GM12878 (cell line): ENCODE measurements at regions not wholly inside any gene's neighbourhood (a gene's known extent, or its start where the extent isn't known, plus 50 kb on each side); places are given as distances from the start of the nearest gene placed in this dataset.

Experiments
- ATAC-seq: fragments of 200-7000 bp; cut with Tn5 transposase; 3 replicates; pipeline ENCODE4 v1.9.1; 2020; ENCODE audit warnings: mild to moderate bottlenecking, moderate library complexity
- BruUV-seq: library from RNA; stranded (reverse); fragments of 400-500 nt; replicated peaks from 2 replicates; lab custom pipeline; 2021; lab: Mats Ljungman, UMichigan
- CTCF ChIA-PET: fragments of 300-600 bp; sonication (Branson Sonifier 250); formaldehyde crosslinking; extraction: SDS; loops from one replicate; lab custom pipeline; 2021; ENCODE audit warnings: inconsistent platforms; lab: Yijun Ruan, JAX
- POLR2A ChIA-PET: fragments of 350-600 bp; formaldehyde crosslinking; extraction: SDS; loops from one replicate; lab custom pipeline; 2021; ENCODE audit warnings: inconsistent platforms; lab: Charles Lee
- RAD21 ChIA-PET: fragments of 300-600 bp; sonication (Branson Sonifier 250); formaldehyde crosslinking; loops from one replicate; lab custom pipeline; 2023; ENCODE audit warnings: antibody characterized with exemption; ENCODE audit not compliant: unreplicated experiment; lab: Charles Lee
- SMC1A ChIA-PET: fragments of 300-600 bp; sonication (Branson Sonifier 250); formaldehyde crosslinking; loops from one replicate; lab custom pipeline; 2023; ENCODE audit not compliant: unreplicated experiment, uncharacterized antibody; lab: Charles Lee
- DNase-seq: peaks from one replicate; pipeline ENCODE4 v3.0.0-alpha.2; 2011; ENCODE audit warnings: low read depth, low spot score
- FAIRE-seq: peaks from 3 replicates; lab custom pipeline; 2011; peaks lifted over from hg19 to GRCh38; lab: Jason Lieb, UNC
- H2AFZ ChIP-seq: 2 replicates; pipeline ENCODE4 v1.6.0; 2011; ENCODE audit warnings: low read depth, low read length, control low read depth; ENCODE audit not compliant: control insufficient read depth
- H3K27ac ChIP-seq: 2 replicates; pipeline ENCODE4 v1.5.1; 2011; ENCODE audit warnings: control low read depth; ENCODE audit not compliant: control insufficient read depth, insufficient read depth
- H3K27me3 ChIP-seq, 2 experiments: replicated peaks in 1 of 2; 2 replicates each; pipeline versions ENCODE4 v1.6.0 to v1.6.1; 2011; ENCODE audit warnings: low read length in 1 of 2; ENCODE audit not compliant: control insufficient read depth in 2 of 2, insufficient read depth in 2 of 2
- H3K36me3 ChIP-seq, 2 experiments: 2 replicates each; pipeline ENCODE4 v1.5.1; 2011; ENCODE audit warnings: low read length in 1 of 2; ENCODE audit not compliant: control insufficient read depth in 2 of 2, insufficient read depth in 2 of 2
- H3K4me1 ChIP-seq: 2 replicates; pipeline ENCODE4 v1.6.1; 2011; ENCODE audit warnings: mild to moderate bottlenecking, low read length, moderate library complexity, mixed read lengths; ENCODE audit not compliant: control insufficient read depth, insufficient read depth
- H3K4me2 ChIP-seq: 2 replicates; pipeline ENCODE4 v1.6.0; 2011; ENCODE audit warnings: control low read depth; ENCODE audit not compliant: control insufficient read depth, insufficient read depth
- H3K4me3 ChIP-seq: fragments of 200-600 bp; sonication (generic); 2 replicates; pipeline ENCODE4 v1.5.1; 2016
- H3K79me2 ChIP-seq: 2 replicates; pipeline ENCODE4 v1.6.0; 2011; ENCODE audit warnings: low read length; ENCODE audit not compliant: control insufficient read depth, insufficient read depth
- H3K9ac ChIP-seq: 2 replicates; pipeline ENCODE4 v1.8.0; 2011; ENCODE audit warnings: low read length, control low read depth, mixed read lengths; ENCODE audit not compliant: control insufficient read depth, insufficient read depth
- H3K9me3 ChIP-seq: replicated peaks from 3 replicates; pipeline ENCODE4 v1.5.1; 2011; ENCODE audit warnings: mild to moderate bottlenecking, low read length; ENCODE audit not compliant: control insufficient read depth, insufficient read depth
- H4K20me1 ChIP-seq: 2 replicates; pipeline ENCODE4 v1.6.0; 2011; ENCODE audit not compliant: control insufficient read depth, insufficient read depth
- SRF ChIP-seq, 2 experiments: IDR thresholded peaks; 2 replicates each; pipeline ENCODE4 v1.6.1; 2011; ENCODE audit warnings: low read depth in 2 of 2, low read length in 2 of 2, mild to moderate bottlenecking in 1 of 2, moderate library complexity in 1 of 2
- WGBS: methylation state at CpG from one replicate; pipeline ENCODE4 v1.1.6; 2016; ENCODE audit warnings: low lambda C conversion rate; ENCODE audit not compliant: insufficient replicate concordance, insufficient coverage; ENCODE audit errors: missing lambda C conversion rate; 5-methylcytosine and 5-hydroxymethylcytosine counted together
- in situ Hi-C: fragments of 300-500 bp; cut with MboI; formaldehyde crosslinking; loops from 9 replicates; pipeline ENCODE4 v1.14.3; 2018; ENCODE audit warnings: mixed read lengths
- intact Hi-C: fragments of 100-400 bp; cut with micrococcal nuclease; formaldehyde crosslinking; loops from one replicate; pipeline ENCODE4 v1.14.2; 2022; ENCODE audit not compliant: unreplicated experiment
- TF ChIP-seq, protein P1 (sequence below): IDR thresholded peaks from 2 replicates; pipeline ENCODE4 v1.6.1; 2012; ENCODE audit warnings: mild to moderate bottlenecking, low read depth, low read length
- TF ChIP-seq, protein P2 (sequence below): fragments of 450-650 bp; IDR thresholded peaks from 2 replicates; pipeline ENCODE4 v1.6.1; 2017; ENCODE audit warnings: mild to moderate bottlenecking, moderate library complexity

GRCh38 chr16:72362476-72362875 is 190.5 kb upstream of the PMFBP1 start (continued):
- TF ChIP-seq, protein P1, sequence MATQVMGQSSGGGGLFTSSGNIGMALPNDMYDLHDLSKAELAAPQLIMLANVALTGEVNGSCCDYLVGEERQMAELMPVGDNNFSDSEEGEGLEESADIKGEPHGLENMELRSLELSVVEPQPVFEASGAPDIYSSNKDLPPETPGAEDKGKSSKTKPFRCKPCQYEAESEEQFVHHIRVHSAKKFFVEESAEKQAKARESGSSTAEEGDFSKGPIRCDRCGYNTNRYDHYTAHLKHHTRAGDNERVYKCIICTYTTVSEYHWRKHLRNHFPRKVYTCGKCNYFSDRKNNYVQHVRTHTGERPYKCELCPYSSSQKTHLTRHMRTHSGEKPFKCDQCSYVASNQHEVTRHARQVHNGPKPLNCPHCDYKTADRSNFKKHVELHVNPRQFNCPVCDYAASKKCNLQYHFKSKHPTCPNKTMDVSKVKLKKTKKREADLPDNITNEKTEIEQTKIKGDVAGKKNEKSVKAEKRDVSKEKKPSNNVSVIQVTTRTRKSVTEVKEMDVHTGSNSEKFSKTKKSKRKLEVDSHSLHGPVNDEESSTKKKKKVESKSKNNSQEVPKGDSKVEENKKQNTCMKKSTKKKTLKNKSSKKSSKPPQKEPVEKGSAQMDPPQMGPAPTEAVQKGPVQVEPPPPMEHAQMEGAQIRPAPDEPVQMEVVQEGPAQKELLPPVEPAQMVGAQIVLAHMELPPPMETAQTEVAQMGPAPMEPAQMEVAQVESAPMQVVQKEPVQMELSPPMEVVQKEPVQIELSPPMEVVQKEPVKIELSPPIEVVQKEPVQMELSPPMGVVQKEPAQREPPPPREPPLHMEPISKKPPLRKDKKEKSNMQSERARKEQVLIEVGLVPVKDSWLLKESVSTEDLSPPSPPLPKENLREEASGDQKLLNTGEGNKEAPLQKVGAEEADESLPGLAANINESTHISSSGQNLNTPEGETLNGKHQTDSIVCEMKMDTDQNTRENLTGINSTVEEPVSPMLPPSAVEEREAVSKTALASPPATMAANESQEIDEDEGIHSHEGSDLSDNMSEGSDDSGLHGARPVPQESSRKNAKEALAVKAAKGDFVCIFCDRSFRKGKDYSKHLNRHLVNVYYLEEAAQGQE = no peak

DNA sequence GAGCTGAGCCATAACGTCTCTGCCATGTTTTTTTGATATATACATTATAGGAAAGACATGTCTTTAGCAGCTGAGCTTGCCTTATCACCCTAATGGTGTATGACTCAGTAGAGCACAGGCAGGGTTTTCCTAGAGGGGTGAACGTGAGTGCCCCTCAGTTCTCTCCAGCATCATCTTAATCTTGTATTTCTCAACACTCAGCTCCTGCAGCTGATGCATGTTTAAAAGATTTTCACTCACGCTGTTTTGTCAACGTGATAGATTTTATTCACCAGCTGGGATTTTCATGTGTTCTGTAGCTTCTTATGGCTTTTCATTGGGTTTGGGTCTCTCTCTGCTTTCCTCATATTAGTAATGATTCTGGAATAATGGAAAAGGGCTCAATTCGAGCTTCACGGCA is 186.0 kb upstream of the PMFBP1 start:
- no peak for FAIRE-seq
- Histone ChIP-seq H3K27me3 (no peaks in the 10 kb centered on the region), H4K20me1 (no peaks in the 10 kb centered on the region), H3K4me3 (no peak overlapping the region), H3K4me2 (no peak overlapping the region), H3K79me2 (no peaks in the 10 kb centered on the region), H3K27ac (no peak overlapping the region)
- ChIA-PET SMC1A (no interaction called here), CTCF (no interaction called here), POLR2A (no interaction called here), RAD21 (no interaction called here)
- in situ Hi-C loops = no loop called here
- no TSS peak for BruUV-seq
- ATAC-seq = no peak
- TF ChIP-seq, protein P2, sequence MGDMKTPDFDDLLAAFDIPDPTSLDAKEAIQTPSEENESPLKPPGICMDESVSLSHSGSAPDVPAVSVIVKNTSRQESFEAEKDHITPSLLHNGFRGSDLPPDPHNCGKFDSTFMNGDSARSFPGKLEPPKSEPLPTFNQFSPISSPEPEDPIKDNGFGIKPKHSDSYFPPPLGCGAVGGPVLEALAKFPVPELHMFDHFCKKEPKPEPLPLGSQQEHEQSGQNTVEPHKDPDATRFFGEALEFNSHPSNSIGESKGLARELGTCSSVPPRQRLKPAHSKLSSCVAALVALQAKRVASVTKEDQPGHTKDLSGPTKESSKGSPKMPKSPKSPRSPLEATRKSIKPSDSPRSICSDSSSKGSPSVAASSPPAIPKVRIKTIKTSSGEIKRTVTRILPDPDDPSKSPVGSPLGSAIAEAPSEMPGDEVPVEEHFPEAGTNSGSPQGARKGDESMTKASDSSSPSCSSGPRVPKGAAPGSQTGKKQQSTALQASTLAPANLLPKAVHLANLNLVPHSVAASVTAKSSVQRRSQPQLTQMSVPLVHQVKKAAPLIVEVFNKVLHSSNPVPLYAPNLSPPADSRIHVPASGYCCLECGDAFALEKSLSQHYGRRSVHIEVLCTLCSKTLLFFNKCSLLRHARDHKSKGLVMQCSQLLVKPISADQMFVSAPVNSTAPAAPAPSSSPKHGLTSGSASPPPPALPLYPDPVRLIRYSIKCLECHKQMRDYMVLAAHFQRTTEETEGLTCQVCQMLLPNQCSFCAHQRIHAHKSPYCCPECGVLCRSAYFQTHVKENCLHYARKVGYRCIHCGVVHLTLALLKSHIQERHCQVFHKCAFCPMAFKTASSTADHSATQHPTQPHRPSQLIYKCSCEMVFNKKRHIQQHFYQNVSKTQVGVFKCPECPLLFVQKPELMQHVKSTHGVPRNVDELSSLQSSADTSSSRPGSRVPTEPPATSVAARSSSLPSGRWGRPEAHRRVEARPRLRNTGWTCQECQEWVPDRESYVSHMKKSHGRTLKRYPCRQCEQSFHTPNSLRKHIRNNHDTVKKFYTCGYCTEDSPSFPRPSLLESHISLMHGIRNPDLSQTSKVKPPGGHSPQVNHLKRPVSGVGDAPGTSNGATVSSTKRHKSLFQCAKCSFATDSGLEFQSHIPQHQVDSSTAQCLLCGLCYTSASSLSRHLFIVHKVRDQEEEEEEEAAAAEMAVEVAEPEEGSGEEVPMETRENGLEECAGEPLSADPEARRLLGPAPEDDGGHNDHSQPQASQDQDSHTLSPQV = no peak
- TF ChIP-seq SRF (IDR thresholded peaks at IDR 0.05; ENCODE audit: low read depth in 2 of 2, low read length in 2 of 2) = no peak
- TF ChIP-seq, all 136 proteins: peak for 0
- Histone ChIP-seq H3K9ac (no peak overlapping the region), H3K9me3 (no peaks in the 10 kb centered on the region), H3K36me3 (no peaks in the 10 kb centered on the region), H3K4me1 (no peaks in the 10 kb centered on the region), H2AFZ (no peak overlapping the region)
- WGBS = 65% methylated on average over 6 of the region's 6 CpGs
- DNase-seq = no peak
- intact Hi-C loops = no loop called here
